HCT116 (cell line): ENCODE measurements at regions not wholly inside any gene's neighbourhood (a gene's known extent, or its start where the extent isn't known, plus 50 kb on each side); places are given as distances from the start of the nearest gene placed in this dataset.

Experiments used
- ATAC-seq: fragments of 200-7000 bp; cut with Tn5 transposase; 2 replicates; pipeline ENCODE4 v1.9.1; 2020; ENCODE audit warnings: mild to moderate bottlenecking, moderate library complexity
- BruUV-seq: library from RNA; stranded (reverse); fragments of 400-500 nt; replicated peaks from 2 replicates; lab custom pipeline; 2021; lab: Mats Ljungman, UMichigan
- CTCF ChIA-PET: fragments of 300-600 bp; sonication (Branson Sonifier 250); formaldehyde crosslinking; loops from one replicate; lab custom pipeline; 2021; ENCODE audit warnings: antibody characterized with exemption; lab: Charles Lee
- POLR2A ChIA-PET: fragments of 300-600, 350-600 bp; sonication (Branson Sonifier 250); formaldehyde crosslinking; loops from one replicate; lab custom pipeline; 2021; ENCODE audit warnings: antibody characterized with exemption; lab: Charles Lee
- RAD21 ChIA-PET, 2 experiments: fragments of 300-600 bp; sonication (Branson Sonifier 250); formaldehyde crosslinking; loops; one replicate each; lab custom pipeline; 2023; ENCODE audit warnings: low total read pairs in 2 of 2; ENCODE audit not compliant: uncharacterized antibody in 2 of 2, unreplicated experiment in 2 of 2, low non-redundant PET in 1 of 2; lab: Charles Lee
- DNase-seq: peaks from one replicate; pipeline ENCODE4 v3.0.0-alpha.2; 2010; ENCODE audit warnings: low read depth, low spot score
- H2AFZ ChIP-seq: fragments of 200-600 bp; shearing (Covaris generic), sonication (generic); 2 replicates; pipeline ENCODE4 v1.6.1; 2017; ENCODE audit warnings: low read depth, mixed run types, mixed read lengths, antibody characterized with exemption, low read length; ENCODE audit not compliant: poor library complexity, severe bottlenecking
- H3K27ac ChIP-seq: 2 replicates; pipeline ENCODE4 v1.5.1; 2012; ENCODE audit warnings: low read depth, low read length
- H3K27me3 ChIP-seq: fragments of 200-600 bp; sonication (generic); 2 replicates; pipeline ENCODE4 v1.6.1; 2016; ENCODE audit warnings: mixed run types, low read length, mixed read lengths; ENCODE audit not compliant: insufficient read depth
- H3K36me3 ChIP-seq, 2 experiments: fragments of 200-500 bp in 1 of 2; fragments of 200-600 bp in 1 of 2; sonication (Bioruptor generic) in 1 of 2; sonication (generic) in 1 of 2; 2 replicates each; pipeline versions ENCODE4 v1.5.1 to v1.6.1; 2014 to 2016; ENCODE audit warnings: low read length in 2 of 2, inconsistent platforms in 1 of 2, mixed read lengths in 1 of 2, mixed run types in 1 of 2; ENCODE audit not compliant: insufficient read depth in 2 of 2, control insufficient read depth in 1 of 2
- H3K4me1 ChIP-seq, 2 experiments: fragments of 200-600 bp in 1 of 2; sonication (generic) in 1 of 2; 2 replicates each; pipeline versions ENCODE4 v1.5.1 to v1.6.1; 2012 to 2017; ENCODE audit warnings: low read length in 2 of 2, inconsistent platforms in 1 of 2, mild to moderate bottlenecking in 1 of 2, mixed read lengths in 1 of 2, mixed run types in 1 of 2, moderate library complexity in 1 of 2; ENCODE audit not compliant: insufficient read depth in 2 of 2, control insufficient read depth in 1 of 2
- H3K4me2 ChIP-seq: fragments of 200-600 bp; sonication (generic); 2 replicates; pipeline ENCODE4 v1.6.1; 2017; ENCODE audit warnings: mixed run types, low read length, mixed read lengths
- H3K4me3 ChIP-seq, 2 experiments: fragments of 200-600 bp in 1 of 2; sonication (generic) in 1 of 2; replicated peaks in 1 of 2; 2 replicates each; pipeline ENCODE4 v1.5.1; 2011 to 2016; ENCODE audit warnings: low read length in 2 of 2, control low read depth in 1 of 2, low read depth in 1 of 2, mild to moderate bottlenecking in 1 of 2, mixed read lengths in 1 of 2, mixed run types in 1 of 2
- H3K79me2 ChIP-seq: fragments of 200-600 bp; sonication (generic); 2 replicates; pipeline ENCODE4 v1.6.1; 2017; ENCODE audit warnings: mild to moderate bottlenecking, mixed run types, low read length, moderate library complexity, mixed read lengths; ENCODE audit not compliant: insufficient read depth
- H3K9ac ChIP-seq: fragments of 200-600 bp; sonication (generic); 2 replicates; pipeline ENCODE4 v1.6.1; 2016; ENCODE audit warnings: low read length, mixed read lengths
- H3K9me2 ChIP-seq: fragments of 200-600 bp; sonication (generic), shearing (Covaris generic); 2 replicates; pipeline ENCODE4 v1.6.1; 2017; ENCODE audit warnings: mixed run types, mild to moderate bottlenecking, moderate library complexity; ENCODE audit not compliant: insufficient read depth
- H3K9me3 ChIP-seq, 2 experiments: fragments of 200-500 bp in 1 of 2; fragments of 200-600 bp in 1 of 2; sonication (Bioruptor generic) in 1 of 2; sonication (generic) in 1 of 2; 2 replicates each; pipeline ENCODE4 v1.6.1; 2014 to 2017; ENCODE audit warnings: low read length in 2 of 2, mixed read lengths in 2 of 2, inconsistent platforms in 1 of 2, low read depth in 1 of 2, mild to moderate bottlenecking in 1 of 2, mixed run types in 1 of 2, moderate library complexity in 1 of 2; ENCODE audit not compliant: control insufficient read depth in 1 of 2, insufficient read depth in 1 of 2
- H4K20me1 ChIP-seq: fragments of 200-600 bp; sonication (generic), shearing (Covaris generic); 2 replicates; pipeline ENCODE4 v1.6.1; 2017; ENCODE audit warnings: mixed run types, mild to moderate bottlenecking, moderate library complexity; ENCODE audit not compliant: insufficient read depth
- JUND ChIP-seq: IDR thresholded peaks from 2 replicates; pipeline ENCODE4 v1.6.1; 2012
- POLR2A ChIP-seq: IDR thresholded peaks from 2 replicates; pipeline ENCODE4 v1.7.0; 2011; ENCODE audit warnings: borderline replicate concordance; ENCODE audit not compliant: insufficient read depth, insufficient read length; ENCODE audit errors: extremely low read depth
- POLR2AphosphoS5 ChIP-seq: IDR thresholded peaks from 2 replicates; pipeline ENCODE4 v1.6.1; 2011; ENCODE audit warnings: mild to moderate bottlenecking, low read depth, low read length, moderate library complexity
- SIN3A ChIP-seq: IDR thresholded peaks from 2 replicates; pipeline ENCODE4 v1.6.1; 2012; ENCODE audit warnings: low read depth
- SP1 ChIP-seq: IDR thresholded peaks from 2 replicates; pipeline ENCODE4 v1.6.1; 2012; ENCODE audit warnings: low read depth
- YY1 ChIP-seq: IDR thresholded peaks from 2 replicates; pipeline ENCODE4 v1.6.1; 2011; ENCODE audit warnings: low read length, low read depth, moderate library complexity, mild to moderate bottlenecking; ENCODE audit not compliant: insufficient replicate concordance; ENCODE audit errors: extremely low read depth
- ZFX ChIP-seq: fragments of 450-650 bp; IDR thresholded peaks from 2 replicates; pipeline ENCODE4 v1.6.1; 2017
- ZNF274 ChIP-seq: fragments of 200-500 bp; sonication (Bioruptor generic); IDR thresholded peaks from 2 replicates; pipeline ENCODE4 v1.6.1; 2014; ENCODE audit warnings: mild to moderate bottlenecking, low read depth, low read length, inconsistent platforms
- intact Hi-C: fragments of 100-400 bp; cut with micrococcal nuclease; formaldehyde crosslinking; loops from 2 replicates; pipeline ENCODE4 v1.10.0; 2022

DNA sequence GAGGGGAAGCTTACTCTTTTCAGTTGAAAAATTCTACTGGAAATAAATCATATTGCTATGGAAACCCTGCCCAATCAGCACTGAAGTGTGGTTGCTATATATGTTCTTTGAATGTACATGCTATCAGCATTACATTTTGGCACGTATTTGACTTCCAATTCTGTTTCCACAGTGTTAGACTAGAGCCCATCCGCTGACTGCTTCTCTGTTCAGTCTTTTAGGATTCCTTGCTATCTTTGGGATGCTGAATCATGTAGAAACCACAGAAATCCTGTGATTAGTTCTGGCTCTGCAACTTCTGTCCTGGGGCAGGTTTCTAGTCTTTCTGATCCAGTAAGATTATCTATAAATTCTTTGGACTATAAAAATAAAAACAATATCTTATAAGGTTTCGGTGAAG is 128.2 kb upstream of the SLC7A14 start:
- H3K9ac ChIP-seq, result no peak overlapping the region
- no peaks in the 10 kb centered on the region for H4K20me1 ChIP-seq
- no peak overlapping the region for H3K27ac ChIP-seq
- no peaks in the 10 kb centered on the region for H3K9me3 ChIP-seq
- DNase-seq (no peak), ATAC-seq (no peak)
- H3K36me3 ChIP-seq, result no peaks in the 10 kb centered on the region
- H3K27me3 ChIP-seq, result no peaks in the 10 kb centered on the region
- H2AFZ ChIP-seq, result no peak overlapping the region
- POLR2A ChIA-PET, result no interaction called here
- H3K9me2 ChIP-seq, result no peaks in the 10 kb centered on the region
- CTCF ChIA-PET, result no interaction called here
- H3K4me1 ChIP-seq, result no peaks in the 10 kb centered on the region
- BruUV-seq, result no TSS peak
- RAD21 ChIA-PET, result no interaction called here
- H3K4me3 ChIP-seq, result no peak overlapping the region
- no peaks in the 10 kb centered on the region for H3K79me2 ChIP-seq
- no peak overlapping the region for H3K4me2 ChIP-seq
- TF ChIP-seq ZNF274 (no peak), POLR2A (no peak), POLR2AphosphoS5 (no peak)
- intact Hi-C loops, result no loop called here

- H3K27ac ChIP-seq, result no peak overlapping the region
- intact Hi-C loops, result no loop called here
- H2AFZ ChIP-seq, result no peak overlapping the region
Measured at GRCh38 chr3:170713653-170714052, 127.8 kb upstream of the SLC7A14 start.

More at GRCh38 chr3:170713653-170714052, 127.8 kb upstream of the SLC7A14 start:
- DNase-seq (no peak), ATAC-seq (no peak)
- H3K4me2 ChIP-seq, result no peak overlapping the region
- ChIA-PET RAD21 (no interaction called here), CTCF (no interaction called here), POLR2A (no interaction called here)
- no peaks in the 10 kb centered on the region for H3K79me2 ChIP-seq
- no peaks in the 10 kb centered on the region for H4K20me1 ChIP-seq
- H3K36me3 ChIP-seq, result no peaks in the 10 kb centered on the region
- H3K27me3 ChIP-seq, result no peaks in the 10 kb centered on the region
- no peak overlapping the region for H3K4me3 ChIP-seq
- H3K9me2 ChIP-seq, result no peaks in the 10 kb centered on the region
- no peaks in the 10 kb centered on the region for H3K4me1 ChIP-seq
- no peaks in the 10 kb centered on the region for H3K9me3 ChIP-seq
- TF ChIP-seq ZFX (no peak), POLR2A (no peak), SIN3A (no peak), SP1 (no peak), YY1 (no peak), JUND (no peak)
- BruUV-seq, result no TSS peak
- H3K9ac ChIP-seq, result no peak overlapping the region
